ENCODE measurements at regions not wholly inside any gene's neighbourhood (a gene's known extent, or its start where the extent isn't known, plus 50 kb on each side); places are given as distances from the start of the nearest gene placed in this dataset.

DNA sequence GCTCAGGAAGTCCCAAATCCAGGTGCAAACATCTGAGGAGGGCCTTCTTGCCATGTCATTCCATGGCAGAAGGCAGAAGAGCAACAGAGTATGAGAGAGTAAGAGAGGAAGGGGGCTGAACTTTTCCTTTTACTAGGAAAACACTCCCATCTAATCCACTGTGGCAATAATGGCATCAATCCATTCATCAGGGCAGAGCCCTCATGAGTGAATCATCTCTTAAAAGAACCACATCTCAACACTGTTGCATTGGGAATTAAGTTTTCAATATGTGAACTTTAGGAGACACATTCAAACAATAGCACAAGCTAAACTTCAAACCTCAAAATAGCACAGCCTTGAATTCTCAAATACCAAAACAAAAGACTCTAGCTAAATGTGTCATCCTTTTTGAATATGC, 264.5 kb downstream of the KCTD12 start:
- H3K27ac ChIP-seq, result no peak overlapping the region
- TF ChIP-seq, protein P1, sequence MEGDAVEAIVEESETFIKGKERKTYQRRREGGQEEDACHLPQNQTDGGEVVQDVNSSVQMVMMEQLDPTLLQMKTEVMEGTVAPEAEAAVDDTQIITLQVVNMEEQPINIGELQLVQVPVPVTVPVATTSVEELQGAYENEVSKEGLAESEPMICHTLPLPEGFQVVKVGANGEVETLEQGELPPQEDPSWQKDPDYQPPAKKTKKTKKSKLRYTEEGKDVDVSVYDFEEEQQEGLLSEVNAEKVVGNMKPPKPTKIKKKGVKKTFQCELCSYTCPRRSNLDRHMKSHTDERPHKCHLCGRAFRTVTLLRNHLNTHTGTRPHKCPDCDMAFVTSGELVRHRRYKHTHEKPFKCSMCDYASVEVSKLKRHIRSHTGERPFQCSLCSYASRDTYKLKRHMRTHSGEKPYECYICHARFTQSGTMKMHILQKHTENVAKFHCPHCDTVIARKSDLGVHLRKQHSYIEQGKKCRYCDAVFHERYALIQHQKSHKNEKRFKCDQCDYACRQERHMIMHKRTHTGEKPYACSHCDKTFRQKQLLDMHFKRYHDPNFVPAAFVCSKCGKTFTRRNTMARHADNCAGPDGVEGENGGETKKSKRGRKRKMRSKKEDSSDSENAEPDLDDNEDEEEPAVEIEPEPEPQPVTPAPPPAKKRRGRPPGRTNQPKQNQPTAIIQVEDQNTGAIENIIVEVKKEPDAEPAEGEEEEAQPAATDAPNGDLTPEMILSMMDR (IDR thresholded peaks at IDR 0.05), result no peak
- peaks cover 0 to 6% (median 0%) of the 10 kb centered on the region in 11 donors for H3K9me3 ChIP-seq
- DNase-seq (no peak), ATAC-seq (peak in 1 of 8 donors; percentile 37)
- H3K36me3 ChIP-seq, result no peaks in the 10 kb centered on the region
- no peak overlapping the region for H3K4me3 ChIP-seq
- H3K27me3 ChIP-seq, result no peaks in the 10 kb centered on the region
- intact Hi-C loops (cut with DNase I), result no loop called here
- H3K4me1 ChIP-seq, result peaks cover 0 to 18% (median 10%) of the 10 kb centered on the region in 9 donors

DNA sequence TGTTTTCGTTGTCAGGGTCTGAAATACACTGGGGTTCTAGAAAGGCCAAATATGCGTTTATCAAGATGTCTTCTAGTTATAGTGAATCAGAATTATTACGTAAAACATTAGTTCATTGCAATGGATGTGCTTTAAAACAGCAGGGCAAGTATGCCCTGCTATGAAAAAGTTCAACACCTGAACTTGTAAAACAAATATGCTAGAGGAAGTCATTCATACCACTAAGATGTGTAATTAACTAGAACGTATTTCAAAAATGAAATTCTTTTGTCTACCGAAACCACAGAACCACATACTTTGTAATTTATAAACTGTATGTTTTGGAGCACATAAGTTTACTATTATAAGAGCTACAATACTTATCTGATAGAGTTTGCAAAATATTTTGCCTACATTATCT, 266.2 kb downstream of the KCTD12 start:
- 75 to 82% methylated on average over 5 of the region's 5 CpGs for WGBS, 2 donors
- no peak for DNase-seq
- Histone ChIP-seq H3K27me3 (no peaks in the 10 kb centered on the region), H3K36me3 (no peaks in the 10 kb centered on the region), H3K4me3 (no peak overlapping the region), H3K27ac (no peak overlapping the region), H3K9me3 (peaks cover 0 to 6% (median 0%) of the 10 kb centered on the region in 11 donors), H3K4me1 (peaks cover 0 to 18% (median 10%) of the 10 kb centered on the region in 9 donors)
- no peak for ATAC-seq
- TF ChIP-seq, protein P1 (IDR thresholded peaks at IDR 0.05), result no peak
- intact Hi-C loops (cut with DNase I), result no loop called here

DNA sequence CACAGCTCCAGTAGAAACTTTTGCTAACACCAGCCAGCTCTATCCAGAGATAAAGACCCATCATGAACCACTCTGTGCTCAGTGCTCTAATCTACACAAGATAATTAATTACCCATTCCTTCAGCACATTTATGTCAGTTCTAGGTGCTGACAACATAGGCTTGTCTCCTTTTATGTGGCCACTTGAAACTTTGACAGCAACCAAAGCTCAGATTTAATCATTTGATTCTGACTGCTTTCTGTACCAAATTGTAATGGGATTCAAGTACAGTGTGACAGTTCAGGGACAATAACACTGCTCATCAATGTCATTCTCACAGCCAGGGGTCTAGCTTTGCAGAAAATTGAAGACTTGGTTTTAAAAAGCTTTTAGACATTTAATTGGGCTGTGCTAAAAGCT, 266.6 kb downstream of the KCTD12 start:
- Histone ChIP-seq H3K4me3 (no peak overlapping the region), H3K27ac (no peak overlapping the region), H3K36me3 (no peaks in the 10 kb centered on the region), H3K27me3 (no peaks in the 10 kb centered on the region), H3K4me1 (peaks cover 0 to 18% (median 10%) of the 10 kb centered on the region in 9 donors), H3K9me3 (peaks cover 0 to 6% (median 0%) of the 10 kb centered on the region in 11 donors)
- intact Hi-C loops (cut with DNase I), result no loop called here
- TF ChIP-seq, protein P1 (IDR thresholded peaks at IDR 0.05), result no peak
- no peak for ATAC-seq
- DNase-seq, result no peak

GRCh38 chr13:76610819-76611415, 275.3 kb downstream of the KCTD12 start:
- H3K27me3 ChIP-seq, result no peaks in the 10 kb centered on the region
- WGBS, 2 donors, result 77 to 82% methylated on average over 7 of the region's 7 CpGs
- DNase-seq (no peak), ATAC-seq (no peak)
- TF ChIP-seq, protein P1 (IDR thresholded peaks at IDR 0.05), result no peak
- no peaks in the 10 kb centered on the region for H3K36me3 ChIP-seq
- H3K9me3 ChIP-seq, result peaks cover 0 to 17% (median 0%) of the 10 kb centered on the region in 11 donors
- intact Hi-C loops (cut with DNase I), result no loop called here
- H3K4me3 ChIP-seq, result no peak overlapping the region
- H3K27ac ChIP-seq, result no peak overlapping the region
- H3K4me1 ChIP-seq, result peaks cover 0 to 8% (median 0%) of the 10 kb centered on the region in 9 donors
